ENCODE measurements at regions not wholly inside any gene's neighbourhood (a gene's known extent, or its start where the extent isn't known, plus 50 kb on each side); places are given as distances from the start of the nearest gene placed in this dataset.
"Not testable (repeated sequence)": the region's sequence is repeated elsewhere in the genome, so short reads cannot be mapped to it uniquely, and the experiment has no call there.

DNA sequence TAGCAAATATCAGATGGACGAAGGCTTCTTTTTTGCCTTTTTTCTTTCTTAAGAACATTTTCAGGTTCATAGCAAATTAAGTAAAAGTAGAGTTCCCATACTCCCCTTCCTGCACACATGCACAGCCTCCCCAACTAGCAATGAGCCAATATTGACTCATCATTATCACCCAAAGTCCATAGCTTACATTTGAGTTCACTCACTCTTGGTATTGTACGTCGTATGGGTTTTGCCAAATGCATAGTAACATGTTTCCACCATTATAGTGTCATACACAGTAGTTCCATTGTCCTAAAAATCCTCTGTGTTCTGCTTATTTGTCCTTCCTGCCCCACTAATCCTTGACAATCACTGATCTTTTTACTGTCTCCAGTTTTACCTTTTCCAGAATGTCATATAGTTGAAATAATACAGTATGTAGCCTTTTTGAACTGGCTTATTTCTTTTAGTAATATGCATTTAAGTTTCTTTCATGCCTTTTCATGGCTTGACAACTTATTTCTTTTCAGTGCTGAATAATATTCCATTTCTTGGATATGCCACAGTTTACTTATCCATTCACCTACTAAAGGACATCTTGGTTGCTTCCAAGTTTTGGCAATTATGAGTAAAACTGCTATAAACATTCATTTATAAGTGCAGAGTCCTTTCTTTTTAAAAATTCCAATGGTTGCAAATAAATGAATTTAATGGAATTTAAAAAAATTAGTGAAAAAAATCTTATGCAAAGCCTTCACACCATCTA, 242.1 kb downstream of the ISL1 start:
- Histone ChIP-seq H3K4me3 (ENCODE audit: low read depth, low read length) (no peak overlapping the region), H3K27me3 (ENCODE audit: control insufficient read depth, insufficient read depth, low read length) (peaks cover 1% of the 10 kb centered on the region), H3K36me3 (ENCODE audit: control insufficient read depth, insufficient read depth, low read length) (no peaks in the 10 kb centered on the region)
- DNase-seq (ENCODE audit: low read depth): peak; percentile 2
- FAIRE-seq: no peak
- TF ChIP-seq, protein P1, sequence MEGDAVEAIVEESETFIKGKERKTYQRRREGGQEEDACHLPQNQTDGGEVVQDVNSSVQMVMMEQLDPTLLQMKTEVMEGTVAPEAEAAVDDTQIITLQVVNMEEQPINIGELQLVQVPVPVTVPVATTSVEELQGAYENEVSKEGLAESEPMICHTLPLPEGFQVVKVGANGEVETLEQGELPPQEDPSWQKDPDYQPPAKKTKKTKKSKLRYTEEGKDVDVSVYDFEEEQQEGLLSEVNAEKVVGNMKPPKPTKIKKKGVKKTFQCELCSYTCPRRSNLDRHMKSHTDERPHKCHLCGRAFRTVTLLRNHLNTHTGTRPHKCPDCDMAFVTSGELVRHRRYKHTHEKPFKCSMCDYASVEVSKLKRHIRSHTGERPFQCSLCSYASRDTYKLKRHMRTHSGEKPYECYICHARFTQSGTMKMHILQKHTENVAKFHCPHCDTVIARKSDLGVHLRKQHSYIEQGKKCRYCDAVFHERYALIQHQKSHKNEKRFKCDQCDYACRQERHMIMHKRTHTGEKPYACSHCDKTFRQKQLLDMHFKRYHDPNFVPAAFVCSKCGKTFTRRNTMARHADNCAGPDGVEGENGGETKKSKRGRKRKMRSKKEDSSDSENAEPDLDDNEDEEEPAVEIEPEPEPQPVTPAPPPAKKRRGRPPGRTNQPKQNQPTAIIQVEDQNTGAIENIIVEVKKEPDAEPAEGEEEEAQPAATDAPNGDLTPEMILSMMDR (IDR thresholded peaks at IDR 0.05; ENCODE audit: insufficient read depth, low read length, severe bottlenecking): no peak

DNA sequence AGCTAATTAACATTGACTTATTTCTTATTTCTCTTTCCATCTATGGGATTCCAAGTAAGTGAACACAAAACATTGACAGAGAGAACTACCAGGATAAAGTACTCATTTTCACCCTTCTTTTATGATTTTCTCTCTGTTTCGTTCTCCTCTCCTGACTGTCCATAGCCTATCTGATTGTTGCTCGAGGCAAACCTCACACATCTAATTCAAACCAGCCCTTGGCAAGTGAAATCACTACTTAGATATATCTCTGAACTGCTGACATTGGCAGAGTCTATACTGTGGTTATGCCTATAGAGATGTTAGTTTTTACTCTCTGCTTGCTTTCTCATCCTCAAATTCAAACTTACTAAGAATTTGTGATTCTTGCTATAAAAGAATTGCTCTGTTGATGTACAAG, 248.8 kb downstream of the ISL1 start:
- FAIRE-seq (no peak), DNase-seq (ENCODE audit: low read depth) (no peak)
- H3K27me3 ChIP-seq (ENCODE audit: control insufficient read depth, insufficient read depth, low read length): no peaks in the 10 kb centered on the region
- no peaks in the 10 kb centered on the region for H3K36me3 ChIP-seq (ENCODE audit: control insufficient read depth, insufficient read depth, low read length)
- H3K4me3 ChIP-seq (ENCODE audit: low read depth, low read length): no peak overlapping the region
- TF ChIP-seq, protein P1 (IDR thresholded peaks at IDR 0.05; ENCODE audit: insufficient read depth, low read length, severe bottlenecking): no peak

DNA sequence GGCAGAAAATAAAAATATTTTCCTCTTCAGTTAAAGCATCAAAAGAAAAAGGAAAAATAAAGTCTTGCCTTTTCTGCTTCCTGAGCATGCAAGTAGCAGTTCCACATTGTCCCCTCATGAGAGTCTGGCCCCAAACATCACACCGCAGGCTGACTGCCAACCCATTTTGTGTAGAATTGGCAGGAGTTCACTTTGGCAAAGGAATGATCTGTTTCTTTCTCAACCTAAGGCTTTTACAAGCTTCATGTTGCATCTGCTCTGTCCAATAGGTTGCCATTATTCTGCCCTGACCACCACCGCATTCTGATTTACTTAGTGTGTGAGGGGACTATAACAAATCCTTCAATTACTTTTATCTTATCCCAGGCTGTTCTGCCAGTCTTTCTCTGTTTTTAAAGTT, 249.5 kb downstream of the ISL1 start:
- no peak overlapping the region for H3K4me3 ChIP-seq (ENCODE audit: low read depth, low read length)
- TF ChIP-seq, protein P1 (IDR thresholded peaks at IDR 0.05; ENCODE audit: insufficient read depth, low read length, severe bottlenecking): no peak
- H3K27me3 ChIP-seq (ENCODE audit: control insufficient read depth, insufficient read depth, low read length): no peaks in the 10 kb centered on the region
- no peak for DNase-seq (ENCODE audit: low read depth)
- no peaks in the 10 kb centered on the region for H3K36me3 ChIP-seq (ENCODE audit: control insufficient read depth, insufficient read depth, low read length)
- FAIRE-seq: no peak

DNA sequence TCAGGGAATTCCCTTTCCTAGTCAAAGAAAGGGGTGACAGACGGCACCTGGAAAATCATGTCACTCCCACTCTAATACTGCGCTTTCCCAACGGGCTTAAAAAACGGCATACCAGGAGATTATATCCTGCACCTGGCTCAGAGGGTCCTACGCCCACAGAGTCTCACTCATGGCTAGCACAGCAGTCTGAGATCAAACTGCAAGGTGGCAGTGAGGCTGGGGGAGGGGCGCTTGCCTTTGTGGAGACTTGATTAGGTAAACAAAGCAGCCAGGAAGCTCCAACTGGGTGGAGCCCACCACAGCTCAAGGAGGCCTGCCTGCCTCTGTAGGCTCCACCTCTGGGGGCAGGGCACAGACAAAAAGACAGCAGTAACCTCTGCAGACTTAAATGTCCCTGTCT, 253.7 kb downstream of the ISL1 start:
- not testable (repeated sequence) for FAIRE-seq

DNA sequence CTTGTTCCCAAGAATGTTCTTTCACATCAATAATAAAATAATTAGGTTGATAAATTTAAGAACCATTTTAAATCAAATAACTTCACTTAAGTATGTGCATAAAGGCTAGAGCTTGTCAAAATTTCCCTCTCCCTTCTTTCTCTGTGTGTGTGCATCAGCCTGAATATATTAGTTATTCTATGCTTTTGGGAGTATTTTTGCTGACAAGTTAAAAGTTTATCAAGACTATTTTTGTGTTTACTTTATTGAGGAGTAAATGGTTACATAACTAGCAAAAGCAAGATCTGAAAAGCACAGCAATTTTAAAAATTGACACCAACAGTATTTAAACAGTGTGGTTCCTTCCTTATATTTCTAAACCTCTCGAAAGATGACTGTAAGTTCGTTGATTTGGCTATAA, 261.7 kb downstream of the ISL1 start:
- H3K4me3 ChIP-seq (ENCODE audit: low read depth, low read length): no peak overlapping the region
- FAIRE-seq: no peak
- DNase-seq (ENCODE audit: low read depth): no peak
- H3K36me3 ChIP-seq (ENCODE audit: control insufficient read depth, insufficient read depth, low read length): no peaks in the 10 kb centered on the region
- TF ChIP-seq, protein P1 (IDR thresholded peaks at IDR 0.05; ENCODE audit: insufficient read depth, low read length, severe bottlenecking): no peak
- no peaks in the 10 kb centered on the region for H3K27me3 ChIP-seq (ENCODE audit: control insufficient read depth, insufficient read depth, low read length)

More for the DNA sequence above, 253.7 kb downstream of the ISL1 start:
- DNase-seq (ENCODE audit: low read depth); H3K36me3 ChIP-seq (ENCODE audit: control insufficient read depth, insufficient read depth, low read length); H3K4me3 ChIP-seq (ENCODE audit: low read depth, low read length); H3K27me3 ChIP-seq (ENCODE audit: control insufficient read depth, insufficient read depth, low read length): not testable (repeated sequence)

DNA sequence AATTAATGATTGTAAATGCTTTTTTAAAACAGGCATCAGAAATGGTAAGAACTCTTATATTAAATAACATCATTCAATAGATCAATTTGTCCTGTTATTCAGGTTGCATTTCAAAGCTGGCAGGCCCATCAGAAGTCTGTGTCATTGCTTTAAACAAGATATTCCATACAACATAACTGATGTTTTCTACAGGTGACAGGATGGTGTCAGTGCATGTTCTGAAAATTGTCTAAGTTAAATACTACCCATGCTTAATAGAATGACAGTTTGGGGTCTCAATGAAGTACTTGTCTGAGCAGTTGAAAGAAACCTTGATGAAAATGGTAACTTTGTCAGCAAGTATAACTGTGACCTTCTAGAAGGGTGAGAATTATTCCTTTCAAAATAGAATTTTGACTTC, 263.2 kb downstream of the ISL1 start:
- no peak overlapping the region for H3K4me3 ChIP-seq (ENCODE audit: low read depth, low read length)
- FAIRE-seq (no peak), DNase-seq (ENCODE audit: low read depth) (no peak)
- TF ChIP-seq, protein P1 (IDR thresholded peaks at IDR 0.05; ENCODE audit: insufficient read depth, low read length, severe bottlenecking): no peak
- no peaks in the 10 kb centered on the region for H3K27me3 ChIP-seq (ENCODE audit: control insufficient read depth, insufficient read depth, low read length)
- no peaks in the 10 kb centered on the region for H3K36me3 ChIP-seq (ENCODE audit: control insufficient read depth, insufficient read depth, low read length)

Data from bronchial epithelial cell (primary cell).